ENCODE measurements at regions not wholly inside any gene's neighbourhood (a gene's known extent, or its start where the extent isn't known, plus 50 kb on each side); places are given as distances from the start of the nearest gene placed in this dataset.

GRCh38 chr6:167420858-167421766, 96.2 kb downstream of the TTLL2 start (continued):
- TF ChIP-seq AFF4 (CRISPR knock-in tag; IDR thresholded peaks at IDR 0.05) (peak; percentile 81; the same call in 1 of the 2 replicates), ZNF12 (CRISPR knock-in tag; IDR thresholded peaks at IDR 0.05) (no peak), HOXA5 (CRISPR knock-in tag; IDR thresholded peaks at IDR 0.05) (peak; percentile 77; the same call in 1 of the 2 replicates), ZNF570 (CRISPR knock-in tag; IDR thresholded peaks at IDR 0.05; ENCODE audit: borderline replicate concordance) (no peak), IKZF1 (IDR thresholded peaks at IDR 0.05) (no peak), MAX (IDR thresholded peaks at IDR 0.05) (peak; percentile 75), KDM6A (CRISPR knock-in tag; IDR thresholded peaks at IDR 0.05; ENCODE audit: low read depth) (peak; percentile 63; the same call in 1 of the 2 replicates), ZNF280D (CRISPR knock-in tag; IDR thresholded peaks at IDR 0.05) (peak; percentile 67; the same call in 1 of the 2 replicates), ZNF839 (CRISPR knock-in tag; IDR thresholded peaks at IDR 0.05; ENCODE audit: borderline replicate concordance) (no peak), GATAD2A (CRISPR knock-in tag; IDR thresholded peaks at IDR 0.05) (peak; percentile 93), ZNF883 (CRISPR knock-in tag; IDR thresholded peaks at IDR 0.05; ENCODE audit: not compliant biosample characterization) (peak; percentile 74), XBP1 (CRISPR knock-in tag; IDR thresholded peaks at IDR 0.05) (no peak), ZFP82 (CRISPR knock-in tag; IDR thresholded peaks at IDR 0.05; ENCODE audit: borderline replicate concordance) (peak; percentile 37; the same call in 1 of the 2 replicates), ZNF431 (CRISPR knock-in tag; IDR thresholded peaks at IDR 0.05; ENCODE audit: borderline replicate concordance, low read depth) (no peak), ISL2 (CRISPR knock-in tag; IDR thresholded peaks at IDR 0.05) (peak; percentile 73; the same call in 1 of the 2 replicates), ZNF276 (CRISPR knock-in tag; IDR thresholded peaks at IDR 0.05; ENCODE audit: low read depth) (no peak), SRY (CRISPR knock-in tag; IDR thresholded peaks at IDR 0.05) (0 out of 2 replicates have a peak, but pooled peaks have one; percentile 11), REPIN1 (CRISPR knock-in tag; IDR thresholded peaks at IDR 0.05; ENCODE audit: borderline replicate concordance, low read depth) (peak; percentile 84; the same call in 1 of the 2 replicates), GABPA (IDR thresholded peaks at IDR 0.05; ENCODE audit: low read depth, low read length) (no peak), GABPA (CRISPR knock-in tag; IDR thresholded peaks at IDR 0.05; ENCODE audit: low read depth) (no peak), ZNF256 (CRISPR knock-in tag; conservative IDR thresholded peaks at IDR 0.05) (no peak), MLLT10 (CRISPR knock-in tag; IDR thresholded peaks at IDR 0.05) (no peak)
